ENCODE measurements at regions not wholly inside any gene's neighbourhood (a gene's known extent, or its start where the extent isn't known, plus 50 kb on each side); places are given as distances from the start of the nearest gene placed in this dataset.

DNA sequence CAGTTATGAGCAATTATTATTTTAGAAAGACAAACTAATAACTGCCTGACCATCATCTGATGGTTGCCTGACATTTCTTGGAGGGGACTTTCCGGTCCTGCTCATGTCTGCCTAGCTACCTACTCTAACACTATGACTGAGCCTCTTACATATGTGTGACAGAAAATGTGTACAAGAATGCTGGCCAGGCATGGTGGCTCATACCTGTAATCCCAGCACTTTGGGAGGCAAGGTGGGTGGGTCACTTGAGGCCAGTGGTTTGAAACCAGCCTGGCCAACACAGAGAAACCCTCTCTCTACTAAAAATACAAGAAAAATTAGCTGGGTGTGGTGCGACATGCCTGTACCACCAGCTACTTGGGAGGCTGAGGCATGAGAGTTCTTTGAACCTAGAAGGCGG is 666.3 kb downstream of the KCNJ3 start:
- H3K36me3 ChIP-seq (replicated peaks in 1 of 2; ENCODE audit: control extremely low read depth in 1 of 2, control insufficient read depth in 1 of 2, extremely low read depth in 1 of 2, insufficient read depth in 2 of 2, low read length in 1 of 2) = no peaks in the 10 kb centered on the region
- no peaks in the 10 kb centered on the region for H3K9me3 ChIP-seq (ENCODE audit: control extremely low read depth in 1 of 3, control insufficient read depth in 2 of 3, insufficient read depth in 1 of 3, low read length in 2 of 3)
- H3K27ac ChIP-seq (ENCODE audit: low read length in 2 of 2) = no peak overlapping the region
- no peaks in the 10 kb centered on the region for H4K20me1 ChIP-seq (ENCODE audit: control insufficient read depth, insufficient read depth, low read length, poor library complexity, severe bottlenecking)
- Mint-ChIP-seq H3K4me1 (no peaks in the 10 kb centered on the region), H3K4me3 (no peak overlapping the region), H3K9me3 (ENCODE audit: insufficient read depth) (peaks cover 4% of the 10 kb centered on the region), H3K27ac (no peak overlapping the region), H3K27me3 (no peaks in the 10 kb centered on the region)
- TF ChIP-seq, protein P1, sequence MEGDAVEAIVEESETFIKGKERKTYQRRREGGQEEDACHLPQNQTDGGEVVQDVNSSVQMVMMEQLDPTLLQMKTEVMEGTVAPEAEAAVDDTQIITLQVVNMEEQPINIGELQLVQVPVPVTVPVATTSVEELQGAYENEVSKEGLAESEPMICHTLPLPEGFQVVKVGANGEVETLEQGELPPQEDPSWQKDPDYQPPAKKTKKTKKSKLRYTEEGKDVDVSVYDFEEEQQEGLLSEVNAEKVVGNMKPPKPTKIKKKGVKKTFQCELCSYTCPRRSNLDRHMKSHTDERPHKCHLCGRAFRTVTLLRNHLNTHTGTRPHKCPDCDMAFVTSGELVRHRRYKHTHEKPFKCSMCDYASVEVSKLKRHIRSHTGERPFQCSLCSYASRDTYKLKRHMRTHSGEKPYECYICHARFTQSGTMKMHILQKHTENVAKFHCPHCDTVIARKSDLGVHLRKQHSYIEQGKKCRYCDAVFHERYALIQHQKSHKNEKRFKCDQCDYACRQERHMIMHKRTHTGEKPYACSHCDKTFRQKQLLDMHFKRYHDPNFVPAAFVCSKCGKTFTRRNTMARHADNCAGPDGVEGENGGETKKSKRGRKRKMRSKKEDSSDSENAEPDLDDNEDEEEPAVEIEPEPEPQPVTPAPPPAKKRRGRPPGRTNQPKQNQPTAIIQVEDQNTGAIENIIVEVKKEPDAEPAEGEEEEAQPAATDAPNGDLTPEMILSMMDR (IDR thresholded peaks at IDR 0.05) = no peak
- TF ChIP-seq EZH2 (IDR thresholded peaks at IDR 0.05; ENCODE audit: borderline replicate concordance, insufficient read depth, low read depth, low read length, poor library complexity, severe bottlenecking) = no peak
- no peaks in the 10 kb centered on the region for H3K79me2 ChIP-seq (ENCODE audit: control insufficient read depth, insufficient read depth, low read length)
- ATAC-seq (ENCODE audit: low read depth) (no peak), DNase-seq (no peak)
- no peak overlapping the region for H3K9ac ChIP-seq (ENCODE audit: low read length)
- ChIA-PET POLR2A (no interaction called here), CTCF (no interaction called here)
- no peak overlapping the region for H3K4me3 ChIP-seq (ENCODE audit: control extremely low read depth in 1 of 5, extremely low read depth in 1 of 5, insufficient read depth in 1 of 5, low read depth in 2 of 5, low read length in 4 of 5)
- H3K4me1 ChIP-seq (ENCODE audit: control insufficient read depth in 2 of 2, insufficient read depth in 2 of 2, low read length in 2 of 2) = no peaks in the 10 kb centered on the region
- intact Hi-C loops (cut with micrococcal nuclease) = no loop called here
- H3K27me3 ChIP-seq (replicated peaks in 1 of 4; ENCODE audit: control extremely low read depth in 1 of 4, control insufficient read depth in 3 of 4, insufficient read depth in 4 of 4, low read length in 3 of 4) = no peaks in the 10 kb centered on the region
- WGBS (ENCODE audit: insufficient coverage) = no CpG with 5 or more reads among the region's 3 CpGs
- H2AFZ ChIP-seq (ENCODE audit: insufficient read depth, low read depth, low read length, poor library complexity, severe bottlenecking) = no peak overlapping the region
- no peak overlapping the region for H3K4me2 ChIP-seq (replicated peaks; ENCODE audit: low read depth, low read length, poor library complexity, severe bottlenecking)

DNA sequence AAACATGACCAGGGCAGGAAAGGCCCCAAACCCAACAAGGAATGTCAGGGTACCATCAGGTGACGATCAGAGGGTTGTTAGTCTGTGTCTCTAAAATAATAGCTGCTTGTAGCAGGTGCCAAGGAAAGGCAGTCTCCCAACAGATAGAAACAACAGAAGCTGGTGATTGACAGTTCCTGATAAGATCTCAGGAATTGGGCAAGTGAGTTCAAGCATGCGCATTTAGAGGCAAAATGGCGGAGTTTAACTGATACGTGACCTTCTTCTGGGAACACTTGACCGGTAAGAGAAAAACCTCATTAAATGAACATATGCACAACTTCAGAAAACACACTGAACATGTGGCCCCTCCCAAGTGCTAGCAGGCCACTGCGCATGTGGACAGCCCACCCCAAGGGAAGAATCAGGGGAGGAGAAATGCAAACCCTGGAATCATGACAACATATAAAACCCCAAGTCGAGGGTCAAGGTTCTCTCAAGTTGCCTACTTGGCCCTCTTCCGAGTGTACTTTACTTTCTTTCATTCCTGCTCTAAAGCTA is 664.9 kb downstream of the KCNJ3 start:
- Histone ChIP-seq H3K79me2 (ENCODE audit: control insufficient read depth, insufficient read depth, low read length) (no peaks in the 10 kb centered on the region), H4K20me1 (ENCODE audit: control insufficient read depth, insufficient read depth, low read length, poor library complexity, severe bottlenecking) (no peaks in the 10 kb centered on the region), H3K4me2 (replicated peaks; ENCODE audit: low read depth, low read length, poor library complexity, severe bottlenecking) (no peak overlapping the region), H3K4me1 (ENCODE audit: control insufficient read depth in 2 of 2, insufficient read depth in 2 of 2, low read length in 2 of 2) (no peaks in the 10 kb centered on the region), H2AFZ (ENCODE audit: insufficient read depth, low read depth, low read length, poor library complexity, severe bottlenecking) (no peak overlapping the region), H3K9ac (ENCODE audit: low read length) (no peak overlapping the region), H3K4me3 (ENCODE audit: control extremely low read depth in 1 of 5, extremely low read depth in 1 of 5, insufficient read depth in 1 of 5, low read depth in 2 of 5, low read length in 4 of 5) (no peak overlapping the region), H3K36me3 (replicated peaks in 1 of 2; ENCODE audit: control extremely low read depth in 1 of 2, control insufficient read depth in 1 of 2, extremely low read depth in 1 of 2, insufficient read depth in 2 of 2, low read length in 1 of 2) (no peaks in the 10 kb centered on the region), H3K27me3 (replicated peaks in 1 of 4; ENCODE audit: control extremely low read depth in 1 of 4, control insufficient read depth in 3 of 4, insufficient read depth in 4 of 4, low read length in 3 of 4) (no peaks in the 10 kb centered on the region), H3K27ac (ENCODE audit: low read length in 2 of 2) (no peak overlapping the region), H3K9me3 (ENCODE audit: control extremely low read depth in 1 of 3, control insufficient read depth in 2 of 3, insufficient read depth in 1 of 3, low read length in 2 of 3) (no peaks in the 10 kb centered on the region)
- 100% methylated on average over 5 of the region's 8 CpGs for WGBS (ENCODE audit: insufficient coverage)
- POLR2A ChIA-PET = no interaction called here
- TF ChIP-seq, protein P1 (IDR thresholded peaks at IDR 0.05) = no peak
- TF ChIP-seq EZH2 (IDR thresholded peaks at IDR 0.05; ENCODE audit: borderline replicate concordance, insufficient read depth, low read depth, low read length, poor library complexity, severe bottlenecking) = no peak
- no peaks in the 10 kb centered on the region for H3K4me1 Mint-ChIP-seq
- no peak for DNase-seq
- H3K9me3 Mint-ChIP-seq (ENCODE audit: insufficient read depth) = peaks cover 7% of the 10 kb centered on the region
- H3K27ac Mint-ChIP-seq = no peak overlapping the region
- H3K27me3 Mint-ChIP-seq = no peaks in the 10 kb centered on the region
- intact Hi-C loops (cut with micrococcal nuclease) = no loop called here
- no peak overlapping the region for H3K4me3 Mint-ChIP-seq
- CTCF ChIA-PET = interaction anchor here (1.6 kb wide), 1 partner anchor 16 kb away, joined by 4 read pairs; no protein-coding TSS in a partner anchor
- no peak for ATAC-seq (ENCODE audit: low read depth)

Data from B cell (primary cell).